ENCODE measurements at regions not wholly inside any gene's neighbourhood (a gene's known extent, or its start where the extent isn't known, plus 50 kb on each side); places are given as distances from the start of the nearest gene placed in this dataset.

GRCh38 chr11:91170711-91171110 lies 947.9 kb upstream of the CHORDC1 start:
- Histone ChIP-seq H4K20me1 (ENCODE audit: insufficient read depth, poor library complexity, severe bottlenecking) (no peaks in the 10 kb centered on the region), H3K79me2 (no peaks in the 10 kb centered on the region), H3K9me2 (replicated peaks; ENCODE audit: insufficient read depth) (no peaks in the 10 kb centered on the region), H3K36me3 (replicated peaks; ENCODE audit: insufficient read depth, low read depth) (no peaks in the 10 kb centered on the region), H3K4me3 (no peak overlapping the region), H2AFZ (no peak overlapping the region), H3K27me3 (no peaks in the 10 kb centered on the region), H3K9me3 (ENCODE audit: low read depth) (no peaks in the 10 kb centered on the region), H3K27ac (no peak overlapping the region), H3K4me2 (no peak overlapping the region), H3K4me1 (ENCODE audit: insufficient read depth) (no peaks in the 10 kb centered on the region)
- DNase-seq (ENCODE audit: low spot score), result no peak
- TF ChIP-seq EZH2 (IDR thresholded peaks at IDR 0.05; ENCODE audit: borderline replicate concordance), result no peak
- no peak for TF ChIP-seq EZH2phosphoT487 (IDR thresholded peaks at IDR 0.05; ENCODE audit: low read depth, severe bottlenecking, unreplicated experiment)
- TF ChIP-seq, protein P1, sequence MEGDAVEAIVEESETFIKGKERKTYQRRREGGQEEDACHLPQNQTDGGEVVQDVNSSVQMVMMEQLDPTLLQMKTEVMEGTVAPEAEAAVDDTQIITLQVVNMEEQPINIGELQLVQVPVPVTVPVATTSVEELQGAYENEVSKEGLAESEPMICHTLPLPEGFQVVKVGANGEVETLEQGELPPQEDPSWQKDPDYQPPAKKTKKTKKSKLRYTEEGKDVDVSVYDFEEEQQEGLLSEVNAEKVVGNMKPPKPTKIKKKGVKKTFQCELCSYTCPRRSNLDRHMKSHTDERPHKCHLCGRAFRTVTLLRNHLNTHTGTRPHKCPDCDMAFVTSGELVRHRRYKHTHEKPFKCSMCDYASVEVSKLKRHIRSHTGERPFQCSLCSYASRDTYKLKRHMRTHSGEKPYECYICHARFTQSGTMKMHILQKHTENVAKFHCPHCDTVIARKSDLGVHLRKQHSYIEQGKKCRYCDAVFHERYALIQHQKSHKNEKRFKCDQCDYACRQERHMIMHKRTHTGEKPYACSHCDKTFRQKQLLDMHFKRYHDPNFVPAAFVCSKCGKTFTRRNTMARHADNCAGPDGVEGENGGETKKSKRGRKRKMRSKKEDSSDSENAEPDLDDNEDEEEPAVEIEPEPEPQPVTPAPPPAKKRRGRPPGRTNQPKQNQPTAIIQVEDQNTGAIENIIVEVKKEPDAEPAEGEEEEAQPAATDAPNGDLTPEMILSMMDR (IDR thresholded peaks at IDR 0.05; ENCODE audit: poor library complexity), result no peak

DNA sequence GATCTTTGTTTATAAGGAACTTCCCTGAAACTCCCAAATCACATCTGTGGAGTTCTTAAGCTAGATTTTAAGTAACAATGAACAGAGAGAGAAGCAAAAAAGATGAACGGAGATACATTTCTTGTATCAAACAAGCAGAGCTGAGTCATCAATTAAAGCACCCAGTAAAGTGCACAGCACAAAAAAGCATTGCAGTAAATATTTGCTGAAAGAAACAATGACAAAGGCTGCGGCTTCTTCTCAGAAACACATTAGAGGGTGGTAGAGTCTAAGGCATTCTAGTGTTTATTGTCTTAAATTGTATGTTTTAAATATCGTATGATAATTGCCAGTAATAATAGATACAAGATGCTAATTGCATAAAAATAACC lies 941.6 kb upstream of the CHORDC1 start:
- Histone ChIP-seq H3K4me1 (ENCODE audit: insufficient read depth) (peaks cover 17% of the 10 kb centered on the region), H3K4me3 (no peak overlapping the region), H4K20me1 (ENCODE audit: insufficient read depth, poor library complexity, severe bottlenecking) (no peaks in the 10 kb centered on the region), H3K9me2 (replicated peaks; ENCODE audit: insufficient read depth) (no peaks in the 10 kb centered on the region), H3K9me3 (ENCODE audit: low read depth) (no peaks in the 10 kb centered on the region), H2AFZ (no peak overlapping the region), H3K27me3 (no peaks in the 10 kb centered on the region), H3K27ac (peak overlapping the region; percentile 54), H3K79me2 (no peaks in the 10 kb centered on the region), H3K4me2 (peak overlapping the region; percentile 57), H3K36me3 (replicated peaks; ENCODE audit: insufficient read depth, low read depth) (no peaks in the 10 kb centered on the region)
- TF ChIP-seq EZH2 (IDR thresholded peaks at IDR 0.05; ENCODE audit: borderline replicate concordance), result no peak
- TF ChIP-seq, protein P1 (IDR thresholded peaks at IDR 0.05; ENCODE audit: poor library complexity), result no peak
- no peak for TF ChIP-seq EZH2phosphoT487 (IDR thresholded peaks at IDR 0.05; ENCODE audit: low read depth, severe bottlenecking, unreplicated experiment)
- DNase-seq (ENCODE audit: low spot score), result peak; percentile 7
- WGBS (ENCODE audit: low lambda C conversion rate, missing lambda C conversion rate), result 34% methylated on average over 3 of the region's 3 CpGs

DNA sequence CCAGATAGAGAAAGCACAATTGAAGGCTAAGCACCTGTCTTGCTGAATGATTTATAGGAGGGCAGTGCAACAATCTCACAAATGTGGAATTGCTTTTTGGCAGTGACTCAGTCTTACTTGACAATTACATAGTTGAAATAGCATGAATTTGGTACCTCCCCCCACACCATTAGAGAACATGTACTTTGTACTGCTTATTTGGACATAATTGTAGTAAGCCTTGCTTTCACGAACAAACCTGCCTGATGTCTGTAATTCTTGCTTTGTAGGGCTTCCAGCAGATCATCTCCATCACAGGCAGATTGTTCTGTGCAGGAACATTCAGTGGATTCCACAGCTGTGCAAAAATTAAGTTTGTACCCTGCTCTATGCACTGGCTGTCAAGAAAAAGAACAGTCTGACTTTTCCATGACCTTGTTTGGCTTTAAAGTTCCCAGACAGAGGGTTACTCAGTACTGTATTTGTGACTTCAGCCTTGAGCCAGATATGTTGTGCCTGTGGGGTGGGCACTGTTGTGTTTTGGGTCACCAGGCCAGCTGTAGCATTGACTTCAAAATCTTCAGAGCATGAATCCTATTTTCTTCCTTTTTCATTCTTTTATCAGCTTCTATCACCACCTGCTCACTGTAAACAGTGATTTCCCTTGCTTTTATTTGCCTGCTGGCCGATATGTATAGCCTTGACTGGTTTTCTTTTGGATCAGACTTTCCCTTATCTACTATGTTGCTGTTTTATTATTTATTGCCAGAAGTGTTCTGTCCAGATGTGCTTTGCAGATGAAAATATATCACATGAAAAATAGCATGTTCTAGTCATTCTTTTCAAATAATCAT lies 941.0 kb upstream of the CHORDC1 start:
- peak overlapping the region; percentile 54 for H3K27ac ChIP-seq
- no peaks in the 10 kb centered on the region for H3K9me2 ChIP-seq (replicated peaks; ENCODE audit: insufficient read depth)
- H3K9me3 ChIP-seq (ENCODE audit: low read depth), result no peaks in the 10 kb centered on the region
- peaks cover 17% of the 10 kb centered on the region for H3K4me1 ChIP-seq (ENCODE audit: insufficient read depth)
- WGBS (ENCODE audit: low lambda C conversion rate, missing lambda C conversion rate), result 8% methylated on average over 2 of the region's 2 CpGs
- no peak for TF ChIP-seq EZH2 (IDR thresholded peaks at IDR 0.05; ENCODE audit: borderline replicate concordance)
- no peak for TF ChIP-seq EZH2phosphoT487 (IDR thresholded peaks at IDR 0.05; ENCODE audit: low read depth, severe bottlenecking, unreplicated experiment)
- TF ChIP-seq, protein P1 (IDR thresholded peaks at IDR 0.05; ENCODE audit: poor library complexity), result no peak
- no peaks in the 10 kb centered on the region for H3K27me3 ChIP-seq
- no peaks in the 10 kb centered on the region for H3K79me2 ChIP-seq
- no peak overlapping the region for H2AFZ ChIP-seq
- H3K4me3 ChIP-seq, result no peak overlapping the region
- no peaks in the 10 kb centered on the region for H3K36me3 ChIP-seq (replicated peaks; ENCODE audit: insufficient read depth, low read depth)
- no peaks in the 10 kb centered on the region for H4K20me1 ChIP-seq (ENCODE audit: insufficient read depth, poor library complexity, severe bottlenecking)
- peak overlapping the region; percentile 57 for H3K4me2 ChIP-seq
- peak; percentile 35 for DNase-seq (ENCODE audit: low spot score)

All from hepatocyte (in vitro differentiated cells).